HG02571 (cell line): ENCODE measurements at regions not wholly inside any gene's neighbourhood (a gene's known extent, or its start where the extent isn't known, plus 50 kb on each side); places are given as distances from the start of the nearest gene placed in this dataset.

ENCODE experiments used
- ATAC-seq: cut with Tn5 transposase; IDR thresholded peaks from one replicate; pipeline ENCODE4 v1.9.1; 2021; ENCODE audit warnings: mild to moderate bottlenecking, moderate library complexity; ENCODE audit not compliant: unreplicated experiment

DNA sequence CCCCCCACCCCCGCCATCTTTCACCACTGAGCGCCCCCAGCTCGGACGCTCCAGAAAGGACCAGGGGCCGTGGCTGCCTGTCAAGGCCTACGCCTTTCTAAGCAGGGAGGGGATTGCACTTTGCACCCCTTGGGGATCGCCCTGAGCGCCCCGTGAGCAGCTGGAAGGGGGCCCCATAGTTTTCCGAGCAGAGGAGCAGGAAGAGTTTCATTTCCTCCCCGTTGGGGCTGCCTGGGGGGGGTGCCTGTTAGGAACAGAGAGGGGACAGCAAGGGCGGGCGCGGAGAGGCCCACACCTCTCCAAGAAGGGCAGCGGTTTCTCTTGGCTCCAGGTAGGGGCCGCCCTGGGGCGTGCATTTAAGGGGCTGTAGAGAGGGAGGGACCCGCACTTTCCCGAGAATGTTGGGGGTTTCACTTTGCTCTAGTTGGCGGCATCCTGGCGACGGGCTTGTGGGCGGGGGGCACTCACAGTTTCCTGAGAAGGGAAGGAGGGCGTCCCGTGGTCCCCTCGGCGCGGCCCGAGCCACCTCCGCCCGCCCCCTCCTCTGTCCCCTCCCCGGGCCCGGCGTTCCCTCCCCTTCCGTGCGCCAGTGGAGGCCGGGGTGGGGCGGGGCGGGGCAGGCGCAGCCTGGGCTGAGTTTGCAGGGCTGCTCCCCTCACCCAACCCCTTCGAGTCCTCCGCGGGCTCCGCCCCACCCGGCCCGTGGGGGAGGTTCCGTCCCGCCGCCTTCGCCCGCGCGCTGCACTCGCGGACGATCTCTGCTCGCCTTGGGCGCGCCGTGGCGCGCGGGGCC, 82.3 kb upstream of the CD99 start:
- peak; percentile 94 for ATAC-seq

DNA sequence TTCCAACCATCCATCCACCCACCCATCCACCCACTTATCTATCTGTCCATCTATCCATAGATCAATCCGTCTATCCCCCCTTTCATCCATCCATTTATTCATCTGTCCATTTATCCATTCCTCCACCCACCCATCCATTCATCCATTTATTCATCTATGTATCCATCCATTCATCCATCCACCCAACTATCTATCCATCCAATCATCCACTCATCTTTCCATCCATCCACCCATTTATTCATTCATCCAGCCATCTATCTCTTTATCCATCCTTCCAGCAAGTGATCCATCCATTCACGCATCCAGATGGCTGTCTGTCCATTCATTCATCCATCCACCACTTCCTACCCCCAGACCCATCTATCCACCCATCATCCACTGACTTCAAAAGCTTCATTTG, 84.0 kb upstream of the CD99 start:
- ATAC-seq, result no peak

DNA sequence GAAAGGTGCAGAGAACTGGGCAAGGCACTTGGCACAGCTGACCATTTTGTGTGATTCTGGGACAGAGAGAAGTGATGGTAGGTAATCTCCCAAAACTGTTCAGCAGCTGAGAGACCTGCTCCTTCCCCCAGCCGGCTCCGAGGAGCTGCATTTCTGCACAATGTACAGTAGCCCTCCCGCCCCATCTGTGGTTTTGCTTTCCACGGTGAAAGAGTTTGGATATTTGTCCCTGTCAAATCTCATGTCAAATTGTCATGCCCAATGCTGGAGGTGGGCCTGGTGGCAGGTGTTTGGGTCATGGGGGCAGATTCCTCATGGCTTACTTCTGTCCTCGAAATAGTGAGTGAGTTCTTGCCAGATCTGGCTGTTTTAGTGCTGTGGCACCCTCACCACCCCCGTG, 90.5 kb upstream of the CD99 start:
- no peak for ATAC-seq

DNA sequence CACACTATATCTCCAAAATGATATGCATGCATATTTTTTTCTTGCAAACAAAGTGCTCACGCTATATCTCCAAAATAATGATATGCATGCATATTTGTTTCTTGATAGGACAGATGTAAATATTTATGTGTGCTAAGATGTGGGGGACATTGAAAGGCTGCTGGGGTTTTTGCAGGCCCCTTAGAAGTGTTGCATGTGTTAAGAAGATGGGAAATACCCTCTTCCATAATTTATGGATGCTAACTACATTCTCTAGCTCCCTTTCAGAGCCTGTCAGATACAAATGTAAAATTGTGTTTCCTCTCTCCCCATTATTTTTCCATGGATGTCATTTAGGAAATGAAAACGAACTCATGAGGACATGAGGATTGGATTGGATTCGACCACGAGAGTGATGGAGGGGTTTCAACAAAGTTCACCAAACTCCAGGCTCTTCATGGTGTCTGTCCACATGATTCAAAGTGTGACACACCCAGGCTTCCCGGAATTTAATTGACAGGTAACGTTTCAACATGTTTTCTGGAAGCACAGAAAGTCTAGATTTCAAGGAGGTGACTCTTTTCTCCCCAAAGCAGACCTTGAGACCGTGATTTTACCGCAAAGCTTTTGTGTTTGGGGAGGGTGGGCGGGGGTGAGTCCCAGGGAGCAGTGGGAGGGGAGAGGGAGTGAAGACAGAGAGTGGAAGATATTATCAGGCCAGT, 94.4 kb upstream of the CD99 start:
- ATAC-seq, result no peak

DNA sequence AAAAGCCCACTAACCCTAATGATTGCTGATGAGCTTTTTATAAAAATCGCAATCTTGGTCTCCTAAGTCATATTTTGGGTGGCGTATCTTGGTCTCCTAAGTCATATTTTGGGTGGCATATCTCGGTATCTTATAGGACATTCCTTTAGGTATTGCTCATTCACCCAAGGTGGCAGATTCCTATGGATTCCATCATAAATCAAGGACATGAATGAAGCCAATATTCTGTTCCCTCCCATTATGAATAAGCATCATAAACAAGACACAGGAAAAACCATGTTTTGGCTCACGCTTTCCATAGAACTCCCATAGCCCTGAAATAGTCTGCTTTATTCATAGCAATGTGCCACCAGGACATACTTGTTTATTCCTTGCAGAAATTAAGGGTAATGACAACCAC, 95.0 kb upstream of the CD99 start:
- ATAC-seq, result no peak

DNA sequence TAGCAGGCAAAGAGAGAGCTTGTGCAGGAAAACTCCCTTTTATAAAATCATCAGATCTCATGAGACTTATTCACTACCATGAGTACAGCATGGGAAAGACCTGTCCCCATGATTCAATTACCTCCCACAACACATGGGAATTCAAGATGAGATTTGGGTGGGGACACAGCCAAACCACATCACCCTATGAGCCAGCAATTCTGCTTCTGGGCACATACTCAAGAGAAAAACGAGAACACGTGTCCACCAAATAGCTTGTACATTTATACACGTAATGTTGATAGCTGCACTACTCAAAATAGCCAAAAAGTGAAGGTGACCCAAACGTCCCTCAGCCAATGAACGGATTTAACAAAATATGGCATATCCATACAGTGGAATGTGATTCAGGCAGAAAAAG, 94.5 kb upstream of the DHRSX start:
- no peak for ATAC-seq

DNA sequence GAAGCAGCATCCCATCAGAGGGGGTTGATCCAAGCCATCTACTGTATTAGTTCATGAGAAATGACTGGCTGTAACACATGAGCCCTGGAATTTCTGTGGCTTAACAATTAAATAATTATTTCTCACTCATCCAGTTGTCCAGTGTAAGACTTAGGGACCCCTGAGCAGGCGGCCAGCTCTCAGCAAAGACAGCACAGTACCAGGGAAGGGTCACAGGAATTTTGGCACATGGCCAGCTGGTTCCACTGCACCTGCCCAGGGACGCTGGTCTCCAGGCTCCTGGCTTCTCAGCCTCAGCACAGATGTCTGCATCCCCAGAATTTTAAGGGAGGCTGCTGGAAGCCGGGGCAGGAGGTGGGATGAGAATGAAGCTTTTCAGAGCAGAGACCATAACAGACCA, 93.7 kb upstream of the DHRSX start:
- no peak for ATAC-seq

DNA sequence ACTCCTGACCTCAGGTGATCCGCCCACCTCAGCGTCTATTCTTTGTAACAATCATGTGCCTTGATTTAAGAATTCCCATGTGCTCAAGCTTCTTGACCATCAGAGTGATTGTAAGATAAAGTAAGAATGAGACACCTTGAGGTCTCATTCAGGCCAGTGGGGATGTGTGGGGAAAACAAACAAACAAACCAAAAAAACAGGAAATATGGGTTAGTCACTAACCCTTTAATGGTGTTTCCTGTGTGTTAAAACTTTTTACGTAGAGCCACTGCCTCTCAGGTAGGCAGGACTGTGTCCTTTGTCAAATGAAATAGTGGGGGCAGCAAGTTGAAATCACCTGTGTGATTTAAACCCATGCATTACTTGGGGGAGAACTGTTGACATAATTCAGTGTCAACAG, 91.5 kb upstream of the DHRSX start:
- ATAC-seq, result no peak

DNA sequence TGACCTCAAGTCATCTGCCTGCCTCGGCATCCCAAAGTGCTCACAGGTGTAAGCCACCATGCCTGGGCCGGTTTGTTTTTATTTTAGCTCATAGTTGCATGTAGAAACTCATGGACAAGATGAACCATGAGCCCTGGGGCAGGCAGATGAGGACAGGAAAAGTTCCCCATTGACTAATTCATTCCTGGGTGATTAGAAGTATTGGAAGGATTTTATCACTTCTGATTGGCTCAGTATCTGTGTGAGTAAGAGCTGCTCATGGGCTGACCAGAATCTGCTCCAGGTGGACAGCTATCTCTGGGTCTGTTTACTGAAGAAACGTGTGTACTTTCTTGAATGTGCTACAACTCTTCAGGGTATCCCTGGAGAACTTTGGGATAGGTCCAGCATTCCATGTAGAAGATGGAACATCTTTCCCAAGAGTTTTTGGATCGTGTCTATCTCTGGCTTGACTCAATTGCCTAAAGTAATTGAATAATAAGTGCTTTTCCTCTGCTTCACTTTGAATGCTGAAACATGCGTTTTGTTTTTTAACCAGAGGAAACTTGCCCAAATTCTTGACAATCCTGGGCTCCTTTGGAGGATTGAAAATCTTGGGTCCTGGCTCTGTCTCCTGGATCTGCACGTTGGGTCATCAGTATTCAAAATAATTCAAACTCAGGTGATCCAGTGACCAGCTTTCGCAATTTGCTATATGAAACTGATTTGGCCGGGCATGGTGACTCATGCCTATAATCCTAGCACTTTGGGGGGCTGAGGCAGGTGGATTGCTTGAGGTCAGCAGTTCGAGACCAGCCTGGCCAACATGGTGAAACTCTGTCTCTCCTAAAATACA, 88.6 kb upstream of the DHRSX start:
- ATAC-seq, result no peak

DNA sequence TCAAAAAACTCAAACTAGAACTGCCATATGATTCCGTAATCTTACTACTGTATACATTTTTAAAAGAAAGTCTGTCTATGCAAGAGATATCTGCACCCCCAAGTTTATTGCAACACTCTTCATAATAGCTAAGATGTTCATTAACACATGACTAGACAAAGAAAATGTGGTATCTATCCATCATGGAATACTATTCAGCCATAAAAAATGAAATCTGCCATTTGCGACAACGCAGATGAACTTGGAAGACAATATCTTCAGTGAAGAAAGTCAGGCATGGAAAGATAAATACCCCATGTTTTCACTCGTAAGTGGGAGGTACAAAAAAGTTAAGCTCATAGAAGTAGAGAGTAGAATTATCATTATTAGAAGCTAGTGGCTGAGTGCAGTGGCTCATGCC, 87.3 kb upstream of the DHRSX start:
- no peak for ATAC-seq

DNA sequence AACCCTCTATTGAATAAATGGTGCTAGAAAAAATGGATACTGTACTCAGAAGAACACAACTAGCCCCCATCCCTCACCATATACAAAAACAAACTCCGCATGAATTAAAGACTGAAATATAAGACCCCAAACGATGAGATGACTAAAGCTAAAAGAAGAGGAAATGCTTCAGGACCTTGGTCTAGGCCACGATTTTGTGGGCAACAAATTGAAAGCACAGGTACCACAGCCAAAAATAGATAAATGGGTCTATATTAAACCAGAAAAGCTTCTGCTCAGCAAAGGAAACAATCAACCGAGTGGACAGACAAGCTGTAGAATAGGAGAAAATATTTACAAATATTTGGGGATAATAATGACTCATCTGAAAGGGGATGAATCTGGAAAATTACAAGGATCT, 86.4 kb upstream of the DHRSX start:
- ATAC-seq, result no peak

DNA sequence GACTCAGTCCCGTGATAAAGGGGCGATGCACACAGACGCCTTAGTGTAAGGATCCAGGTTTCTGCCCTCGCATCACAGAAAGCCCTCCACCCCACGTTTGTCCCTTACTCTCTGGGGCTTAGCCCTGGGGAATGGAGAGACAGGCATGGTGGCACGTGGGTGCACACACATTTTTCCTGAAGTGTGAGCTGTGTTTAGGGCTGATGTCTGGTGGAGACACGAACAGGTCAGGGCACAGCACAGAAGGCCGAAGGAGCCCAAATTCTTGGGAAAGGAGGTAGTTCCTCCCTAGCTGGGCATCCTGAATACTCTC, 84.3 kb upstream of the DHRSX start:
- ATAC-seq, result no peak

DNA sequence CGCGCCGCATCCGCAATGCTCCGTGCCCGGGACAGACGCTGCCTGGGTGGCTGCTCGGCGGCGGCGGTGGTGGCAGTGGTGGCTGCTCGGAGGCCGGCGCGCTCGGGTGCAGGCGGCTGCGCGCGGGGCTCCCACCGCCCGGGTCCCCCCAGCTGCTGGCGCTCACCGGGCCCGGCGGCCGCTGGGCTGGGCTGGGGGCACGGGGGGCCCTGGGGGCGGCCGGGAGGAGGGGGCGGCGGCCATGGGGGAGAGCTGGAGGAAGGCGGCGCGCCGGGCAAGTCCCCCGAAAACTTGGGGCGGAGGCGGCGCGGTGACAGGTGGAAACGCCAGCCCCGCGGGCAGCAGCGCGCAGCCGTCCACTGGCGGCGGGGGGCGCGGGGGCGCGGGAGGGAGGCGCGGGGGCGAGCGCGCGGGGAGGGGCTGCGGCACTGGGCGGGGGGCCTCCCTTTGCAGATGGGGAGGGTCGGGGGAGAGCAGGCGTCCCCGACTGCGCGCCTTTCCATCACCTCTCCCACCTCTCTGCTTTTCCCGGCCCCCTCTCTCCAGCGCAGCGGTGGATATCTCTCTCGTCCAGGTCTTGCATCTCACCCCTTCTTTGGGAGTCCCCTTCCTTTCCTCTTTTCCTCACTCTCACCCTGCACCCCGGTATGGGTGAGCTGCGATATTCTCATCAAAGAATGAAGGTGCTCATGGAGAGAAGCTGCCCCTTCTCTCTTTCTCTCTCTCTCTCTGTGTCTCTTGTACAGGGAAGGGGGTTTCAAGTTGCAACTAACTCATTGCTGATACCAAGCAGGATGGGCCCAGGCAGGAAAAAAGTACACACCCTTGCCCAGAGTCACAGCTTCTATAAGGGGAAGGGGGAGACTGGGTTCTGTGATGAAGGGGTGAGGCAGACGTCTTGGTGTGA, 83.7 kb upstream of the DHRSX start:
- no peak for ATAC-seq

DNA sequence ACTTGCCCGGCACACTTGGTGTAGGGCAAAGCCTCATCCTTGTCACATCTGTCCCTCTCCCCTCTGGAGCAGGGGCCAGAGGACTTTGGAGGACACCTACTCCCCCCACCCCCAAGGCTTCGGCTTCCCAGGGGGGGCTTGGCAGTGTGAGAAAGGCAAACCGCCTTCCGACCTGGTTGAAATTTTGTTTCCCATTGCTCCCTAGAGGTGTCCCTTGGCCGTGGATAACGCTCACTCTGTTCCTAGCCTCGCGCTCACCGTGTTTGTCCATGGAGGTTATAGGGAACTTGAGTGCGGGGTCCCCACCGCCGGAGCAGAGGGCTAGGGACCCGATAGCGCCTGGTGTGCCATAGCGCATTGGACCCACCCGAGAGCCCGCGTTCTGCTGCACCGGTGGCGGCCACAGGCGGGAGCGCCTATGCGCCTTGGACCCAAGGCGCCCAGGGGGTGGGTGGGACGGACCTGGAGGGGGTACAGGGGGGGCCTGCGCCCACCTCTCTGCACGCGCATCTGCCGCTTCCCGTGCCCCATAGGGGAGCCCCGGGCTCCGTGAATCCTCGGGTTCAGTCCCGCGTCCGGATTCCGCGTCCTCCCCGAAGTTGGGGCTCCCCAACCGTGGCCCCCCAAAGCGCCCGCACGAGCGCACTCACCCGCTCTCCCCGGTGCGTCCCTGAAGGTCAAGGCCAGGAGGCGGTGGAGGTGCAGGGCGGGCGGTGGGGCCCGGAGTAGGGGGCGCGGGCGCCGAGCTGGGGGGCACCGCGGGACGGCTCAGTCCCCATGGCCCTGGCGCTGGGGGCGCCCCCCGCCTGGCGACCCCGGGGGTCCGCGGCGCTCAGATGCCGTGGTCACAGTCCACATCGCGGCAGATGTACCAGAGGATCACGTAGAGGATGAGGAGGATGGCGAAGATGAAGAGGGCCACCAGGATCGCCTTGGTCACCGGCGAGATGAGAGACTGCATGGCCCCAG, 82.7 kb upstream of the DHRSX start:
- ATAC-seq, result no peak

DNA sequence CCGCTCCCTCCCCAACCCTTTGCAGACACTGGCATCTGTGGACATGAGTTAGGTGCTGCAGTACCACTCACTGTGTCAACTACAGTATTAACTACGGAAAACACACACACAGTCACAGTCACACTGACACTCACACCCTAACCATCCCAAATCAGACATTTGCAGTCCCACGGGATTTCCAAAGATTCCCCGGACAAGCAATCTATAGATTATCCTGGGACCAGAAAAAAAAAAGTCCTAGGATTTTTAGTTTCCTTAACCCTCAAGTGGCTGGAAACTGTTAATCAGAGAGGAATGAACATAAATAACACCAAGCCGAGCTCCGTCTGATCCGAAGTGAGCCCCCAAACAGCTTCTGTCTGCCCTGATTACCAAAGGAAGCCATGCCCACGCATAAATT, 81.9 kb upstream of the DHRSX start:
- no peak for ATAC-seq

DNA sequence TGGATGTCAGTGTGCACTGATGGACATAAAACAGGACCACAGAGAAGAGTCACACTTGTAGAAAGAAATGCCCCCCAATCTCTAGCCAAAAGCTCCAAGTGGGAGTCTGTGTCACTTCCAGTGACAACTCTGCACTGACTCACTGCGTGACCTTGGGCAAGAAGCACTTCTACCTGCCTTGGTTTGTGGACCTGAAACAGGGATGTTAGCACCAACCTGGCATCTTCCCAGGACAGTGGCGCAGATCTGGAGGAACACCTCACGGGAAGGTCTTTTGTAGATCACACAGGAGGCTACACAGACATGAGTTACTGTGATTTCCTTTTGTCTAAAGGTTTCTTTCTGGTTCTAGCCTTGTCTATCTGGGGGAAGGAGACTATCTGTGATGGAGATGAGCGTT, 80.5 kb upstream of the DHRSX start:
- ATAC-seq, result no peak

DNA sequence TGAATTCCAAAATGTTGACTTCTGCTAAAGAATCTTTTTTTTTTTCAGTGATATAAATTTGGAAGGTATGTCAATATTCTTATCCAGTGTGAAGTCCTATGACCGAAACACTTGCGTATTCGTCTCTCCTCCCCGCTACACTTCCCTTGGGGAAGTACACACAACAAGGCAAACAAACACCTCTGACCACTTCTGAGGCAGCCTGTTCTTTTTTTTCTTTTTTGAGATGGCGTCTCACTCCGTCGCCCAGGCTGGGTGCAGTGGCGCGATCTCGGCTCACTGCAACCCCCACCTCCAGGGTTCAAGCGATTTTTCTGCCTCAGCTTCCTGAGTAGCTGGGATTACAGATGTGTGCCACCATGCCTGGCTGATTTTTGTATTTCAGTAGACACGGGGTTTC, 78.1 kb upstream of the DHRSX start:
- no peak for ATAC-seq

DNA sequence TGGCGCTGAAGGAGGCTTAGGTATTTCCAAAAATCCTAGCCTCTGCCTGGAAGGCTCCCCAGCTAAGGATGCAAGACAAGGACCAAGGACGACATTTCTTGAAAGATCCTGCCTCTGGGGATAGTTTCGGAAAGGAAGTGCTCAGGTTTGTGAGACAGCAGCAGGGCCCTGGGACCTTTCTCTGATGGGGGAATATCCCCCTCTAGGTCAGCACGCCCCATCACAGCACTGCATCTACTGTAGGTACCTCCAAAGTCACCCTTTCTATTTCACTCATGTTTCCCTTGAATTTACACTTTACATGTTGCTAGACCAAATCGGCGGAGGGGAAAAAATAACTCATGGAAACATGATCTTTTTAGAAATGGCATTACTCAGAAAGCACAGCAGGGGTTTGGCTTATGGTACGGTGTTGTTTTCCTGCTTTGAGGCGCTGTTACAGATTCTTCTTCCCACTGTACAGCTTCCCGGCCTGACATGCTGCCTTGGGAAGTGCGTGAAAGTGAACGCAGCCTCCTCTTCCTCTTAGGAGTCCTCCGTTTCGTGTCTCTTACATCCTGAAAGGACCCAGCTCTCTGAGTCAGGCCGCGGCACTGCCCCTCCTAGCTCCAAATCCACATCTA, 77.2 kb upstream of the DHRSX start:
- no peak for ATAC-seq

DNA sequence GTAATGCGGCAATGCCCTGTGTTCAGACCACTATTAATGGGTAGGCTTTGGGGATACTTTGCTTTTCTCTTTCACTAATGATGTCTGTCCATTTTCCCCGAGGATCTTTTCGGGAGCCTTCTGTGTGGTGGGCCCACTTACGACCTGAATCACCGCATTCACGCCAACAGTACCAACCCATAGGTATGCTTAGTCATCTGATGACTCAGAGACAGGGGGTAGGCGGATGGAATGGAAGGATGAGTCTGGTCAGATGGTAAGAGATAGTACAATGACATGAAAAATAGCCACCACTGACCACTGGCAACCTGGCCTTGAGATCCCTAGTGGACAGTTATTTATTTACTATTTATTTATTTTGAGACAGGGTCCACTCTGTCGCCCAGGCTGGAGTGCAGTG, 76.0 kb upstream of the DHRSX start:
- ATAC-seq, result no peak
